Activated naive CD8-positive, alpha-beta T cell (primary cell): ENCODE measurements at regions not wholly inside any gene's neighbourhood (a gene's known extent, or its start where the extent isn't known, plus 50 kb on each side); places are given as distances from the start of the nearest gene placed in this dataset.
"Not testable (repeated sequence)": the region's sequence is repeated elsewhere in the genome, so short reads cannot be mapped to it uniquely, and the experiment has no call there.

Experiments
- H3K27ac Mint-ChIP-seq: one replicate; pipeline ENCODE4 v1.8.0; 2021; ENCODE audit warnings: mixed read lengths
- H3K27me3 Mint-ChIP-seq: one replicate; pipeline ENCODE4 v1.8.0; 2021; ENCODE audit warnings: mixed read lengths
- H3K36me3 Mint-ChIP-seq: one replicate; pipeline ENCODE4 v1.8.0; 2021; ENCODE audit warnings: mixed read lengths
- H3K4me1 Mint-ChIP-seq: one replicate; pipeline ENCODE4 v1.8.0; 2021; ENCODE audit warnings: low read depth, mixed read lengths
- H3K4me3 Mint-ChIP-seq: one replicate; pipeline ENCODE4 v1.8.0; 2021; ENCODE audit warnings: mild to moderate bottlenecking, mixed read lengths
- H3K9me3 Mint-ChIP-seq: one replicate; pipeline ENCODE4 v1.8.0; 2021; ENCODE audit warnings: low read depth, mixed read lengths

DNA sequence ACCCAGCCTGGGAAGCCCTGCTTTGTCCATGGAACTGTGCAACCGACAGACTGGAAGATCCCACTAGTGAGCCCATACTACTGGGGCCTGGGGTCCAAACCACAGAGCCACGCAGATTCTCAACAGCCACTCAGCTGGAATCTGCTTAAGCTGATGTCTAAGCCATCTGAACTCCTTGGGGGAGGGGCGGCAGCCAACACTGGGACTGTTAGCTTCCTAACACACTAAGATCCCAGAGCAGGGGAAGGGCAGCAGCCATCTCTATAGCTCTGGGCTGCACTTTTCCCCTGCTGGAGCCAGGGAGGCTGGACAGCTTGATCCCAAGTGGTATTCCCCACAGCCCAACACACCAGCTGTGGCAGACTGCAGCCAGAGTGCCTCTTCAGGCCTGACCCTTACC is 118.3 kb downstream of the RPRM start:
- H3K4me3 Mint-ChIP-seq, result no peak overlapping the region
- H3K36me3 Mint-ChIP-seq, result no peaks in the 10 kb centered on the region
- H3K27ac Mint-ChIP-seq, result no peak overlapping the region
- H3K27me3 Mint-ChIP-seq, result peaks cover 3% of the 10 kb centered on the region
- no peaks in the 10 kb centered on the region for H3K9me3 Mint-ChIP-seq
- no peaks in the 10 kb centered on the region for H3K4me1 Mint-ChIP-seq

DNA sequence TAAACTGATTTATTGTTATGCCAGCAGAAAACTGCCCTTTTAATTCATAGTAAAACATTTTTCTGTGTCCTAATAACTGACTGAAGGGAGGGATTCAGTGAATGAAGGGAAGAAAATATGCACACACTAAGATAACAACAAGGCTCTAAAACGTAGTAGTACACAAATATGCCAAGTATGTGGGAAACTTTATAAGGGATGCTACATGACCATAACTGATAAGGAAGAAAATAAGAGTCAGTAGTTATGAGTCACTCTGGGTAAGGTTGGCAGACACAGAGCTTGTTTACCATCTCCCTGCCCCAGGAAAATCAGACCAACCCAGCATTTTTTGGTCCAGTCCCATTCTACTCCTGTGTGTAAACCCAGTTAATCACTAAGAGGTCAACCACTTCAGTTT is 124.2 kb downstream of the RPRM start:
- no peaks in the 10 kb centered on the region for H3K36me3 Mint-ChIP-seq
- peaks cover 5% of the 10 kb centered on the region for H3K9me3 Mint-ChIP-seq
- H3K4me3 Mint-ChIP-seq, result no peak overlapping the region
- no peaks in the 10 kb centered on the region for H3K27me3 Mint-ChIP-seq
- H3K4me1 Mint-ChIP-seq, result no peaks in the 10 kb centered on the region
- no peak overlapping the region for H3K27ac Mint-ChIP-seq

DNA sequence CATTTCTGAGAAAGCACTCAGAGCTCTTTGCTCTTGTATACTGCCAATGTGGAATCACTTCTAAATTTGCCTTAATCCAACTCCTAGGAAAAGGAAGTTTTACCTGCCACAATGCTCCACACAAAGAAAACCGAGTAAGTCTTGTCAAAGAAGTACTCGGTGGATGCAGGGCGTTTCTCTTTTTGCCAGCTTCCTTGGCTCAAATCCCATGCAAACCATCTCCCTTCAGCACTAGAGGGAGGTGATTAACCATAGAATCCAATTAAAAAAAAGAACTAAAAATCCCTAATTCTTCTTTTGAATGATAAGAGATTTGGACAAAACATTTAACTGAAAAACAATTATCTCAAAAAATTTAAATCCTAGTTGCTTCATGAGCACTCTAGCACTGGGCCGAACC is 129.0 kb downstream of the RPRM start:
- peaks cover 5% of the 10 kb centered on the region for H3K9me3 Mint-ChIP-seq
- H3K4me3 Mint-ChIP-seq, result no peak overlapping the region
- H3K27ac Mint-ChIP-seq, result no peak overlapping the region
- no peaks in the 10 kb centered on the region for H3K36me3 Mint-ChIP-seq
- no peaks in the 10 kb centered on the region for H3K27me3 Mint-ChIP-seq
- no peaks in the 10 kb centered on the region for H3K4me1 Mint-ChIP-seq

DNA sequence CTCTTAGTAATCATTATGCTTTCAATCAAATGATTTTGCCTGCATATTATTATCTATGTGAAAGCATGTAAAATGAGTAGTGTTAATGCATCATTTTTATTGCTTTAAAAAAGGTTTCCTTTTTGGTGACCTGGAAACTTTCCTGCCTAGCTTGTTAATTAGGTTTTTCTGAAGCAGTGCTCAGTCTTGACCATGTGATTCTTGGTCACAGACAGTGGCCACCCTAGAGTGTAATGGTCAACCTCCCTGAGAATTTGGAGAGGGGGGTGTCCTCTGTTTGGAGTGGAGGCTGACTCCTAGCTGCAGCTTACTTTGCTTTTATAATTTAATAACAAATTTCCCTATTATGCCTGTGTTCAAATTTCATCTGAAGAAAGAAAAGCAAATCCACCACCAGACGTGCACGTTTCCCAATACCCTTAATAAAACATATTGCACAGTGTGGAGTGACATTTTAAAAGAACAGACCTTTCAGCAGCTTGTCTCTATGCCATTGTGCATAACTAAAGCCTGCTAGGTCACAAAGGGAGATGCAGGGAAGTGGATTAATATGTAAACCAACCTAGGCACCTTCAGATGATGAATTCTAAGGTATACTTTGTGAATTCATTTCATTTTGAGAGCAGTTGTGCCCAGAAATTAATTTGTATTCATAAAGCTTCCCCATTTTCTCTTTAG is 130.6 kb downstream of the RPRM start:
- Mint-ChIP-seq H3K36me3 (no peaks in the 10 kb centered on the region), H3K27ac (no peak overlapping the region), H3K9me3 (peaks cover 5% of the 10 kb centered on the region), H3K27me3 (no peaks in the 10 kb centered on the region), H3K4me3 (no peak overlapping the region), H3K4me1 (no peaks in the 10 kb centered on the region)

DNA sequence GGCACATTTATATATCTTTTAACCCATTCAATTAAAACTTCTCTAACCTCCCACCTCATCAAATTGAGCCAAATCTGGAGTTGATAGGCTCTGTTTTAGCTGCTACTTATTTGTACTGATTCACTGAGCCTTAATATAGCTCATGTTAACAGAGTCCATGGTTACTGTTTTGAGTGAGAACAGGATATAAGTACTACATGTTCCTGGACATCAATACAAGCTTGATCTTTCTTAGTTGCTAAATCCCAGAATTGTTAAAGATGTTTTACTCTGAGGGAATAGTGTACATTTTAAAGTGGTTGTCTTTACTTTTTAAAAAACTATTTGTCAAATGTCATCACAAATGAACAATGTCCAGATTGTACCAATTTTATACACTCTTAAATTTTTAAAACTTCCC is 157.7 kb downstream of the RPRM start:
- Mint-ChIP-seq H3K4me3 (no peak overlapping the region), H3K9me3 (no peaks in the 10 kb centered on the region), H3K36me3 (no peaks in the 10 kb centered on the region), H3K4me1 (no peaks in the 10 kb centered on the region), H3K27ac (no peak overlapping the region), H3K27me3 (no peaks in the 10 kb centered on the region)

DNA sequence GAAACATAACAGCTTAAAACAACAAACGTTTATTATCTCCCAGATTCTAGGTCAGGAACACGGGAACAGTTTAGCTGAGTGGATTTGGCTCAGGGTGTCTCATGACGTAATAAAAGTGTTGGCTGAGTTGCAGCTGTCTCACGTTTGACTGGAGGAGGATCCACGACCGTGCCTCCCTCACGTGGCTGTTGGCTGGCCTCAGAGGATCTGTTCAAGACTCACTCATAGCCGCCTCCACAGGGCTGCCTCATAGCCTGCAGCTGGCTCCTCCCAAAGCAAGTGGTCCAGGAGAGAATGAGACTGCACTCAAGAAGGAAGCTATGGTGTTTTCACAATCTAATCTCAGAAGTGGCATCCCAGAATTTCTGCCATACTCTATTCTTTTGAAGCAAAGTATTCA is 167.1 kb downstream of the RPRM start:
- Mint-ChIP-seq H3K27ac (no peak overlapping the region), H3K36me3 (no peaks in the 10 kb centered on the region), H3K27me3 (peaks cover 2% of the 10 kb centered on the region), H3K9me3 (peaks cover 3% of the 10 kb centered on the region), H3K4me3 (no peak overlapping the region), H3K4me1 (no peaks in the 10 kb centered on the region)

DNA sequence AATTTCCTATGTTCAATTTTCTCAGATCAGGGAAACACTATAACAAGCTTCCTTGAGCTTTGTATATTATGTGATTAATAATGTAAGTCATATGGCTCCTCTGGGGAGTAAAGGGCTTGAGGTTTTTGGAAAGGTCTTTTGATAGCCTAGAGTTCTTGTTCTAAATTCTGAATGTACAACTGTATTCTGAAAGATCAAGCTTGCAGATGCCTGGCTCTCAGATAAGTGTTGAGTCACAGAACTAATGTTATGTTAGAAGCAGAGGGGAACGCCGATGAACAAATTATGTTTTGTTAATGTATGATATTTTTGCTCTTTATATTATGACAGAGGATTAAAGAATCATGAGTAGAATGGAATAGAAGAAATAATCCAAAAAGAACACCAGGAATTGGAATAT is 170.1 kb downstream of the RPRM start:
- H3K36me3 Mint-ChIP-seq, result no peaks in the 10 kb centered on the region
- no peaks in the 10 kb centered on the region for H3K4me1 Mint-ChIP-seq
- H3K4me3 Mint-ChIP-seq, result no peak overlapping the region
- peaks cover 3% of the 10 kb centered on the region for H3K27me3 Mint-ChIP-seq
- H3K9me3 Mint-ChIP-seq, result no peaks in the 10 kb centered on the region
- H3K27ac Mint-ChIP-seq, result no peak overlapping the region

DNA sequence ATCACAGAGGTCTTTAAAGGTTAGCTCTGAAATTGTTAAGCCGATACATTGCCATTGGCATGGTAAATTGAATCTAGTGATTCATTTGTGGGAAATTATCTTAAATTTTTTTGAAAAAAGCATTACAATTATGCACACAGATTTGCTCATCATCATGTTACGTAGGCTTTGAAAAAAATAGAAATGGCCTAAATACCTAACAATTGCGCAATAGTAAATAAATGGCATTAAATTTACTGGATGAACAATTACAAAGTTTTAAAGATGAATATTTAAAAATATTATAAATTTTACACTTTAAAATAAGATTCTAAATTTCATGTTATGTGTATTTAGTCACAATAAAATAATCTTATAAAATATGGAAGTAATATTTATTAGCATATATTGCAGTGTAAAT is 171.3 kb downstream of the RPRM start:
- Mint-ChIP-seq H3K4me1 (no peaks in the 10 kb centered on the region), H3K36me3 (no peaks in the 10 kb centered on the region), H3K27ac (no peak overlapping the region), H3K4me3 (no peak overlapping the region), H3K27me3 (peaks cover 3% of the 10 kb centered on the region), H3K9me3 (no peaks in the 10 kb centered on the region)

DNA sequence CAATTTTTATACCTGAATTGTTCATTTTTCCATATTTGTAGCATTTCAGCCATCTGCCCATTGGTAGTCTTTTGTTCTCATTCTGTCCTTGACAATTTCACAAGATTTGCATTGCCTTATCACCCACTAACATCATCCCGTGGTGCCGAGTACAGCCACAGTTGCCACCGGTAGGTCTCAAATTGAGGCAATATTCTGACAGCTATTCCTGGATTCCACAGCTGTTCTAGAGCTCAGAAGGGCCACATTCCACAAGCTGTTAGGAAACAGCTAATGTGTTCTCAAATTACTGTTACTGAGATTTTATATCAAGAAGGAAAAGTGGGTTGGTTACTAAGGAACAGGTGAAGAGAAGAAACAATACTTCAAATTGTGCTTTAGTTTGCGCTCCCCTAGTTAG is 178.8 kb downstream of the RPRM start:
- Mint-ChIP-seq H3K4me3 (no peak overlapping the region), H3K27me3 (peaks cover 1% of the 10 kb centered on the region), H3K36me3 (no peaks in the 10 kb centered on the region)

DNA sequence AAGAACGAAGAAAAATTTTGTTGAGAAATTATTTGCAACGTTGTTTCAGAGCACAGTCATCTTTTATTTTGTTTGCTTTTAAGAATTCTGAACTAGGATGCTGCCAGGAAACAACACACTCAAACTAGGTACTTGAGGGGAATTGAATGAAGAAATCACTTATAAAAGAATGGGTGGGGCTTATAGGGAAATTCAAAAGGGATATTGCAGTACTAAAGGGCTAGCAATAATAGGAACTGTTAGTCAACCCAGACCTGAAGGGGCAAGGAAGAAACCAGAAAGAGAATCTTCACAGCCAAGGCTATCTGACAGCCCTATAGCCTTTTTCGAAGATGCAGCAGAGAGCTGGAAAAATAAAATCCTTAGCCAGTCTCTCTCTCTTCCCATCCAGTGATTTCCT is 179.3 kb downstream of the RPRM start:
- Mint-ChIP-seq H3K36me3 (no peaks in the 10 kb centered on the region), H3K4me1 (no peaks in the 10 kb centered on the region), H3K4me3 (no peak overlapping the region), H3K27ac (no peak overlapping the region), H3K27me3 (peaks cover 1% of the 10 kb centered on the region), H3K9me3 (no peaks in the 10 kb centered on the region)

More for the DNA sequence above, 178.8 kb downstream of the RPRM start:
- H3K4me1 Mint-ChIP-seq, result no peaks in the 10 kb centered on the region
- H3K9me3 Mint-ChIP-seq, result no peaks in the 10 kb centered on the region
- H3K27ac Mint-ChIP-seq, result no peak overlapping the region

DNA sequence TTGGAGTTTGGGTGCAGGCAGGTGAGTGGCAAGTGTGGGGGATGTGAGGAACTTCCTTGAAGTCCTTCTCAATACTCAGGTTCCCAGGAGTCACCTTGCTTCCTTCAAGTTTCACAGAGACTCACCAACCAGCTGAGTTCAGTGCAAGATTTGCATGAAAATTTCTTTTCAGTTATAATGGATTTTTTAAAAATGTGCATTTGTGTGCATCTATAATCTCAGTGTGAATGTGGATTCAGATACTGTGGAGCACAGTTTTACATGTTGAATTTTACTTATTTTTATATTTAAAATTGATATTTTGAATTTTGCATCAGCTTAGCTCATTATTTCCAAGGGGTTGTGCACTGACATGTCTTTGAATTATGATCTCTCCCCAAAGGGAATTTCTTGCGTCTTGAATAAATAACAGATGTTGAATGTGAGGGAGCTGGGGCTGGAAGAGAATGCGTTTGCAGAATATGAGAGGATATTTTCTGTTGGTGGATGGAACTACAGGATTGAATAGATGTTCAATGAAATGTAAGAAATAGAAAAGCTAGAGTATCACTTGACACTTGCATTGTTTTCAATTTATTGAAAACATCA is 184.3 kb downstream of the RPRM start:
- H3K4me1 Mint-ChIP-seq, result no peaks in the 10 kb centered on the region
- no peaks in the 10 kb centered on the region for H3K9me3 Mint-ChIP-seq
- H3K27me3 Mint-ChIP-seq, result peaks cover 3% of the 10 kb centered on the region
- no peak overlapping the region for H3K27ac Mint-ChIP-seq
- H3K36me3 Mint-ChIP-seq, result no peaks in the 10 kb centered on the region
- no peak overlapping the region for H3K4me3 Mint-ChIP-seq

DNA sequence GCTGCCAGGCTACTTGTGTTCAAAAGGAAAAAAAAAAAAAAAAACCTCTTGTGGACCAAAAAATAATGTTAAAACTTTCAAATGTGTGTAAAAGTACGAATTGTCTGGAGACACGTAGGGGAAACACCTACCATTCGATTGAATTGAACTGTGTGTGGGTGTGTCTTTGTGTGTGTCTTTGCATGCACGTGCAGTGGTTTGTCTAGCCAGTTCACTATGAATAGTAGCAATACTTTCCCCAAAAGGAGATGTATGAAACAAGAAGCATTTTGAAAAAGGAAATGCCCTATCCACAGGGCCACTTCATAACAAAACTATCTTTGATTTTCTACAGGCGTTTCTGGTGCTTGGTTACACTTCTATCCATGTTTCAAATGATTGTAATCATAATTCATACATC is 186.8 kb downstream of the RPRM start:
- Mint-ChIP-seq H3K27ac (no peak overlapping the region), H3K4me3 (no peak overlapping the region), H3K27me3 (peaks cover 5% of the 10 kb centered on the region), H3K4me1 (peaks cover 2% of the 10 kb centered on the region), H3K9me3 (no peaks in the 10 kb centered on the region), H3K36me3 (no peaks in the 10 kb centered on the region)

DNA sequence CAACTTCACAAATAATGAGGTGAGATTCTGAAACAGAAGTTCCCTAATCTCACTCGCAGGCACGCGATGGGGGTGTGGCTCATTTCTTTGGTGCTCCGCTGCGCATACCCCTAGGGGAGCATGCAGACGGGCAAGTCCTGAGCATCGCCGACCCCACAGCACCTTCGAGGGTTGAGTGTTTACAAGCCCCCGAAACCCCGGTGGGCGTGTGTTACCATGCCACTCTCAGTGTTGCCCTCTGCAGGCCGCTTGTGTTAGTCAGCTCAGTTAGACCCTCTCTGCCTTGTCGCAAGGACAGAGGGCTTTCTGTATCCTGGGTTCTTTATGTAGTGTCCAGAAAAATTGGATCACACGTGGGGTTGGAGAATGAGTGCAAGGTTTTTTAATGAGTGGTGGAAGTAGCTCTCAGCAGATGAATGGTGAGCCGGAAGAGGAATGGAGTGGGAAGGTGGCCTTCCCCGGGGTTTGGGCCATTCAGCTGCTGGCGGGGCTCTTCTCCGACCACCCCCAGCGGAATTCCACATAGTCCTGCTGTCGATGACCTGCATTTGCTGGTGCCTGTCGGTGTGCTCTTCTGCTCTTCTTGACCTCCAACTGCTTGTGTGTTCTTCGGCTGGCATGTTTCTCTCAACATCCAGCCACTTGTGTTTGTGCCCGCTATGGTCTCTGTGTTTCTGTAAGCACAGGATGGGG is 191.3 kb downstream of the RPRM start:
- H3K27me3 Mint-ChIP-seq, result peaks cover 4% of the 10 kb centered on the region
- H3K9me3 Mint-ChIP-seq, result no peaks in the 10 kb centered on the region
- no peak overlapping the region for H3K4me3 Mint-ChIP-seq
- no peaks in the 10 kb centered on the region for H3K36me3 Mint-ChIP-seq
- no peak overlapping the region for H3K27ac Mint-ChIP-seq
- H3K4me1 Mint-ChIP-seq, result peaks cover 3% of the 10 kb centered on the region

DNA sequence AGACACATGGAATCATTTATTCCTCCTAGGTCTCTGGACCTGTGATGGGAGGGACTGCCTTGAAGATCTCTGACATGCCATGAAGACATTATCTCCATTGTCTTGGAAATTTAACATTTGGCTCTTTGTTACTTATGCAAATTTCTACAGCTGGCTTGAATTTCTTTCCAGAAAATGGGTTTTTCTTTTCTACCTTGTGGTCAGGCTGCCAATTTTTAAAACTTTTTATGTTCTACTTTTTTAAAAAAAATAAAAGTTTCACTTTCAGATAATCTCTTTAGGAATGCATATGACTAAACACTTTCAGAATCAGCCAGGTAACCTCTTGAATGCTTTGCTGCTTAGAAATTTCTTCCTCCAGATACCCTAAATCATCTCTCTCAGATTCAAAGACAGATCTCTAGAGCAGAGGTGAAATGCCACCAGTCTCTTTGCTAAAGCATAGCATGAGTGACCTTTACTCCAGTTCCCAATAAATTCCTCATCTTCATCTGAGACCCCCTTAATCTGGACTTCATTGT is 209.6 kb downstream of the RPRM start:
- H3K27ac Mint-ChIP-seq, result no peak overlapping the region
- H3K4me1 Mint-ChIP-seq, result no peaks in the 10 kb centered on the region
- peaks cover 4% of the 10 kb centered on the region for H3K9me3 Mint-ChIP-seq
- no peaks in the 10 kb centered on the region for H3K36me3 Mint-ChIP-seq
- no peaks in the 10 kb centered on the region for H3K27me3 Mint-ChIP-seq
- no peak overlapping the region for H3K4me3 Mint-ChIP-seq

DNA sequence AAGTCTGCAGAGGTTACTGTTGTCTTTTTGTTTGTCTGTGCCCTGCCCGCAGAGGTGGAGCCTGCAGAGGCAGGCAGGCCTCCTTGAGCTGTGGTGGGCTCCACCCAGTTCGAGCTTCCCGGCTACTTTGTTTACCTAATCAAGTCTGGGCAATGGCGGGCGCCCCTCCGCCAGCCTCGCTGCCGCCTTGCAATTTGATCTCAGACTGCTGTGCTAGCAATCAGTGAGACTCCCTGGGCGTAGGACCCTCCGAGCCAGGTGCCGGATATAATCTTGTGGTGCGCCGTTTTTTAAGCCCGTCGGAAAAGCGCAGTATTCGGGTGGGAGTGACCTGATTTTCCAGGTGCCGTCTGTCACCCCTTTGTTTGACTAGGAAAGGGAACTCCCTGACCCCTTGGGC is 221.7 kb downstream of the RPRM start:
- not testable (repeated sequence) for H3K9me3 Mint-ChIP-seq, H3K27me3 Mint-ChIP-seq, H3K36me3 Mint-ChIP-seq, H3K27ac Mint-ChIP-seq, H3K4me1 Mint-ChIP-seq, H3K4me3 Mint-ChIP-seq
